Femur (tissue), 1 donor: ENCODE measurements at regions not wholly inside any gene's neighbourhood (a gene's known extent, or its start where the extent isn't known, plus 50 kb on each side); places are given as distances from the start of the nearest gene placed in this dataset.
"Not testable (repeated sequence)": the region's sequence is repeated elsewhere in the genome, so short reads cannot be mapped to it uniquely, and the experiment has no call there.

Experiments used
- DNase-seq: peaks from one replicate; pipeline ENCODE4 v3.0.0-alpha.2; 2017

- no peak for DNase-seq
Measured at GRCh38 chr19:5290336-5291262, 50.0 kb downstream of the PTPRS start.

GRCh38 chr19:5289060-5289990, 51.3 kb downstream of the PTPRS start:
- no peak for DNase-seq

- peak; percentile 63 for DNase-seq
Measured at GRCh38 chr19:5288347-5288739, 52.3 kb downstream of the PTPRS start.

- DNase-seq: no peak
Measured at GRCh38 chr19:5287066-5287465, 53.5 kb downstream of the PTPRS start.

GRCh38 chr19:5286465-5287029, 54.1 kb downstream of the PTPRS start:
- no peak for DNase-seq

GRCh38 chr19:5285955-5286354, 54.7 kb downstream of the PTPRS start:
- no peak for DNase-seq

- DNase-seq: no peak
Measured at GRCh38 chr19:5285311-5285710, 55.3 kb downstream of the PTPRS start.

- no peak for DNase-seq
Measured at GRCh38 chr19:5282901-5283300, 57.7 kb downstream of the PTPRS start.

- peak; percentile 70 for DNase-seq
Measured at GRCh38 chr19:5281588-5281987, 59.0 kb downstream of the PTPRS start.

- not testable (repeated sequence) for DNase-seq
Measured at GRCh38 chr19:5275668-5276067, 64.9 kb downstream of the PTPRS start.

GRCh38 chr19:5273782-5274181, 66.8 kb downstream of the PTPRS start:
- DNase-seq: no peak

GRCh38 chr19:5271145-5271544, 69.5 kb downstream of the PTPRS start:
- no peak for DNase-seq

- no peak for DNase-seq
Measured at GRCh38 chr19:5269926-5270325, 70.7 kb downstream of the PTPRS start.

- no peak for DNase-seq
Measured at GRCh38 chr19:5269279-5269678, 71.3 kb downstream of the PTPRS start.

- no peak for DNase-seq
Measured at GRCh38 chr19:5268801-5269200, 71.8 kb downstream of the PTPRS start.

- DNase-seq: no peak
Measured at GRCh38 chr19:5265260-5265659, 75.4 kb downstream of the PTPRS start.

GRCh38 chr19:5264453-5264852, 76.2 kb downstream of the PTPRS start:
- no peak for DNase-seq

- no peak for DNase-seq
Measured at GRCh38 chr19:5263615-5264014, 77.0 kb downstream of the PTPRS start.

GRCh38 chr19:5262721-5263120, 77.9 kb downstream of the PTPRS start:
- no peak for DNase-seq

GRCh38 chr19:5261156-5261890, 79.3 kb downstream of the PTPRS start:
- DNase-seq: no peak

- DNase-seq: no peak
Measured at GRCh38 chr19:5260381-5260967, 80.1 kb downstream of the PTPRS start.

- no peak for DNase-seq
Measured at GRCh38 chr19:5259750-5260149, 80.9 kb downstream of the PTPRS start.
